HEK293T (cell line): ENCODE measurements at regions not wholly inside any gene's neighbourhood (a gene's known extent, or its start where the extent isn't known, plus 50 kb on each side); places are given as distances from the start of the nearest gene placed in this dataset.

Experiments
- CTCF ChIA-PET: fragments of 350-600 bp; formaldehyde crosslinking; extraction: SDS; loops from one replicate; lab custom pipeline; 2021; ENCODE audit warnings: antibody characterized with exemption, inconsistent platforms; lab: Yijun Ruan, JAX
- POLR2A ChIA-PET: fragments of 350-600 bp; formaldehyde crosslinking; extraction: SDS; loops from one replicate; lab custom pipeline; 2020; ENCODE audit warnings: antibody characterized with exemption, inconsistent platforms; lab: Yijun Ruan, JAX
- DNase-seq: peaks from one replicate; pipeline ENCODE4 v3.0.0; 2012; ENCODE audit warnings: mixed read lengths; ENCODE audit errors: extremely low spot score
- ARNT ChIP-seq: fragments of 450-650 bp; IDR thresholded peaks from 2 replicates; pipeline ENCODE4 v1.6.1; 2017; ENCODE audit warnings: mild to moderate bottlenecking
- BHLHE40 ChIP-seq: fragments of 450-650 bp; IDR thresholded peaks from 2 replicates; pipeline ENCODE4 v1.6.1; 2016; ENCODE audit warnings: mild to moderate bottlenecking, moderate library complexity, borderline replicate concordance
- CTBP1 ChIP-seq: fragments of 450-650 bp; IDR thresholded peaks from 2 replicates; pipeline ENCODE4 v1.6.1; 2016; ENCODE audit warnings: borderline replicate concordance
- ELF4 ChIP-seq: fragments of 450-650 bp; IDR thresholded peaks from 2 replicates; pipeline ENCODE4 v1.6.1; 2017; ENCODE audit warnings: antibody characterized with exemption
- FOXA1 ChIP-seq: fragments of 450-650 bp; IDR thresholded peaks from 2 replicates; pipeline ENCODE4 v1.6.1; 2016; ENCODE audit warnings: mild to moderate bottlenecking
- FOXK2 ChIP-seq: fragments of 450-650 bp; IDR thresholded peaks from 2 replicates; pipeline ENCODE4 v1.6.1; 2016; ENCODE audit warnings: mild to moderate bottlenecking
- FOXM1 ChIP-seq: fragments of 450-650 bp; IDR thresholded peaks from 2 replicates; pipeline ENCODE4 v1.6.1; 2017; ENCODE audit warnings: mild to moderate bottlenecking, borderline replicate concordance
- HDGF ChIP-seq: fragments of 450-650 bp; IDR thresholded peaks from 2 replicates; pipeline ENCODE4 v1.6.1; 2017; ENCODE audit warnings: antibody characterized with exemption, borderline replicate concordance
- L3MBTL2 ChIP-seq: fragments of 450-650 bp; conservative IDR thresholded peaks from 2 replicates; pipeline ENCODE4 v1.6.1; 2016; ENCODE audit warnings: mild to moderate bottlenecking
- LEF1 ChIP-seq: fragments of 450-650 bp; IDR thresholded peaks from 2 replicates; pipeline ENCODE4 v1.6.1; 2017; ENCODE audit warnings: mild to moderate bottlenecking, borderline replicate concordance
- NFRKB ChIP-seq: fragments of 450-650 bp; IDR thresholded peaks from 2 replicates; pipeline ENCODE4 v1.6.1; 2016; ENCODE audit warnings: mild to moderate bottlenecking, moderate library complexity
- PKNOX1 ChIP-seq: fragments of 450-650 bp; IDR thresholded peaks from 2 replicates; pipeline ENCODE4 v1.6.1; 2016
- SP1 ChIP-seq: fragments of 450-650 bp; IDR thresholded peaks from 2 replicates; pipeline ENCODE4 v1.6.1; 2017
- SUZ12 ChIP-seq: fragments of 450-650 bp; IDR thresholded peaks from 2 replicates; pipeline ENCODE4 v1.6.1; 2016; ENCODE audit warnings: mild to moderate bottlenecking
- TARDBP ChIP-seq: fragments of 450-650 bp; IDR thresholded peaks from 2 replicates; pipeline ENCODE4 v1.6.1; 2016
- ZNF384 ChIP-seq: fragments of 450-650 bp; IDR thresholded peaks from 2 replicates; pipeline ENCODE4 v1.6.1; 2016

GRCh38 chr2:156647377-156648010, 211.3 kb downstream of the GPD2 start:
- POLR2A ChIA-PET: interaction anchor here (0.7 kb wide), 1 partner anchor 389 kb away, joined by 3 read pairs; no protein-coding TSS in a partner anchor
- DNase-seq: no peak
- CTCF ChIA-PET: no interaction called here
- no peak for TF ChIP-seq NFRKB
- no peak for TF ChIP-seq SP1
- TF ChIP-seq SUZ12: no peak
- no peak for TF ChIP-seq FOXA1

GRCh38 chr2:156648522-156648921, 212.3 kb downstream of the GPD2 start:
- ChIA-PET POLR2A (no interaction called here), CTCF (no interaction called here)
- DNase-seq: no peak
- TF ChIP-seq SP1 (no peak), HDGF (no peak), BHLHE40 (no peak), FOXM1 (no peak), ARNT (no peak), PKNOX1 (no peak), TARDBP (no peak), SUZ12 (no peak), FOXA1 (no peak), ELF4 (no peak), NFRKB (no peak), FOXK2 (no peak), CTBP1 (no peak)

- TF ChIP-seq PKNOX1 (no peak), ARNT (no peak), HDGF (no peak), L3MBTL2 (no peak), ELF4 (no peak), BHLHE40 (no peak)
- POLR2A ChIA-PET: no interaction called here
- CTCF ChIA-PET: no interaction called here
- no peak for DNase-seq
These were observed 213.4 kb downstream of the GPD2 start for GRCh38 chr2:156649596-156649995.

GRCh38 chr2:156652691-156653090, 216.5 kb downstream of the GPD2 start:
- DNase-seq: no peak
- CTCF ChIA-PET: no interaction called here

GRCh38 chr2:156653675-156654074, 217.5 kb downstream of the GPD2 start:
- POLR2A ChIA-PET: no interaction called here
- CTCF ChIA-PET: no interaction called here
- no peak for DNase-seq
- TF ChIP-seq FOXK2 (no peak), NFRKB (no peak), L3MBTL2 (no peak), BHLHE40 (no peak), SP1 (no peak), TARDBP (no peak), HDGF (no peak), LEF1 (no peak), PKNOX1 (no peak), ZNF384 (no peak), ELF4 (no peak), SUZ12 (no peak)

More at GRCh38 chr2:156652691-156653090, 216.5 kb downstream of the GPD2 start:
- TF ChIP-seq SUZ12 (no peak), PKNOX1 (no peak), FOXM1 (no peak), L3MBTL2 (no peak), ARNT (no peak), SP1 (no peak), HDGF (no peak), ZNF384 (no peak), BHLHE40 (no peak), NFRKB (no peak), TARDBP (no peak), FOXA1 (no peak), CTBP1 (no peak), FOXK2 (no peak), LEF1 (no peak), ELF4 (no peak)
- POLR2A ChIA-PET: no interaction called here

- no peak for DNase-seq
- ChIA-PET CTCF (no interaction called here), POLR2A (no interaction called here)
- TF ChIP-seq ELF4: no peak
These were observed 221.6 kb downstream of the GPD2 start for GRCh38 chr2:156657809-156658208.
